Spleen (tissue), 7 donors: ENCODE measurements at regions not wholly inside any gene's neighbourhood (a gene's known extent, or its start where the extent isn't known, plus 50 kb on each side); places are given as distances from the start of the nearest gene placed in this dataset.
A peak's percentile ranks its signal among the peaks of the same experiment; 100 is the strongest.

Experiments
- CTCF ChIP-seq, 11 experiments: fragments of 200-600 bp in 7 of 11; fragments of 450-650 bp in 4 of 11; sonication (generic) in 4 of 11; IDR thresholded peaks in 8 of 11; conservative IDR thresholded peaks in 3 of 11; 1 replicate in 7 of 11; 2 replicates in 4 of 11; pipeline versions ENCODE4 v1.4.0 to v1.8.0; 2016 to 2021; ENCODE audit warnings: antibody characterized with exemption in 11 of 11, inconsistent platforms in 4 of 11, mild to moderate bottlenecking in 1 of 11
- POLR2A ChIP-seq, 3 donors: fragments of 450-650 bp; IDR thresholded peaks; one replicate each; pipeline ENCODE4 v1.5.1; 2017; ENCODE audit warnings: antibody characterized with exemption in 3 of 3, mild to moderate bottlenecking in 1 of 3
- POLR2AphosphoS5 ChIP-seq, 3 donors: sonication (generic); formaldehyde crosslinking; IDR thresholded peaks; one replicate each; pipeline ENCODE4 v1.5.1; 2017; ENCODE audit warnings: antibody characterized with exemption in 3 of 3
- donor health status: DM: no; HTN: no; CAD: no; lungs with moderate emphysema.
- donor health status: DM: no; HTN: no; CAD: no.
- donor health status: DM: no; HTN: no; CAD: no.

- TF ChIP-seq CTCF (IDR thresholded peaks at IDR 0.05 in 8 of 11, conservative IDR thresholded peaks at IDR 0.05 in 3 of 11) (no peak), POLR2A (IDR thresholded peaks at IDR 0.05) (no peak), POLR2AphosphoS5 (IDR thresholded peaks at IDR 0.05) (peak in 1 of 3 donors; percentile 33)
Observed at GRCh38 chr3:72350761-72351505, 497.3 kb downstream of the SHQ1 start.
